ENCODE measurements at regions not wholly inside any gene's neighbourhood (a gene's known extent, or its start where the extent isn't known, plus 50 kb on each side); places are given as distances from the start of the nearest gene placed in this dataset.

DNA sequence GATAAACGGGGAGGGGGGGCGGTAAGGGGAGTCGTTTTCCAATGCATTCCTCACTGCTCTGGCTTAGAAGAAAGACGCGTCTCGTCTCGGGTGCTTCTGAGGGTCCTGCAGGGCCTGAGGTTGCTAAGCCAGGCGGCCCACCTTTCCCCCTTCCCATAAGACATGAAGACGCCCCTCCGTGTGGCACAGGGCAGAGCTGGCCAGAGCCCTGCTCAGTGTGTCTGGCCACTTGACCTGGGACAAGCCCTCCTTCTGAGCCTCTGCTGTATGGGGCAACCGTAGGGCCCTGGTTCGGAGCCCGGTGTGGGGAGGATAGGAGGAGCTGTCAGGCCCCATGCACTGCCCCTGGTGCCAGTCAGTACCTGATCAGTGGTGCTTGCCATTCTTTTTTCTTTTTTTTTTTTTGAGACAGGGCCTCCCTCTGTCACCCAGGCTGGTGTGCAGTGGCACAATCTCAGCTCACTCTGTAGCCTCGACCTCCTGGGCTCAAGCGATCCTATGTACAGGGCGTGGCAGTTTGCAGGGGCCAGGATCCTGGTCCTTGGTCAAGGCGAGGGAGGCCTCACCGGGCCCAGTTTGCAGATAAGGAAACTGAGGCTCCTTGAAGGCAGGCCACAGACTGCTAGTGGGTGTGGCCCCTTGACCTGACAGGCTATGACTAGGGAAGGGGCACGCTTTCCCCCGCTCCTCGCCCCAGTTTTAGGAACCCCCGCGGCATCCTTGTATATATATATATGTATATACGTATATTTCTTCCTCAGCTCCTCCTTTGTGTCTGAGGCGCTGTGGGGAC lies 172.3 kb upstream of the IER5L start:
- ATAC-seq (ENCODE audit: insufficient number of reproducible peaks, low FRiP score, low read depth) (no peak), DNase-seq (ENCODE audit: low spot score) (no peak)
- Histone ChIP-seq H3K4me3 (no peak overlapping the region), H3K36me3 (no peaks in the 10 kb centered on the region), H3K9me3 (peaks cover 3% of the 10 kb centered on the region), H3K27me3 (replicated peaks; ENCODE audit: insufficient read depth) (no peaks in the 10 kb centered on the region), H3K4me1 (ENCODE audit: control insufficient read depth in 1 of 2, low read depth in 2 of 2) (peaks cover 21 to 24% of the 10 kb centered on the region in 2 donors), H3K27ac (no peak overlapping the region)
- TF ChIP-seq, protein P1, sequence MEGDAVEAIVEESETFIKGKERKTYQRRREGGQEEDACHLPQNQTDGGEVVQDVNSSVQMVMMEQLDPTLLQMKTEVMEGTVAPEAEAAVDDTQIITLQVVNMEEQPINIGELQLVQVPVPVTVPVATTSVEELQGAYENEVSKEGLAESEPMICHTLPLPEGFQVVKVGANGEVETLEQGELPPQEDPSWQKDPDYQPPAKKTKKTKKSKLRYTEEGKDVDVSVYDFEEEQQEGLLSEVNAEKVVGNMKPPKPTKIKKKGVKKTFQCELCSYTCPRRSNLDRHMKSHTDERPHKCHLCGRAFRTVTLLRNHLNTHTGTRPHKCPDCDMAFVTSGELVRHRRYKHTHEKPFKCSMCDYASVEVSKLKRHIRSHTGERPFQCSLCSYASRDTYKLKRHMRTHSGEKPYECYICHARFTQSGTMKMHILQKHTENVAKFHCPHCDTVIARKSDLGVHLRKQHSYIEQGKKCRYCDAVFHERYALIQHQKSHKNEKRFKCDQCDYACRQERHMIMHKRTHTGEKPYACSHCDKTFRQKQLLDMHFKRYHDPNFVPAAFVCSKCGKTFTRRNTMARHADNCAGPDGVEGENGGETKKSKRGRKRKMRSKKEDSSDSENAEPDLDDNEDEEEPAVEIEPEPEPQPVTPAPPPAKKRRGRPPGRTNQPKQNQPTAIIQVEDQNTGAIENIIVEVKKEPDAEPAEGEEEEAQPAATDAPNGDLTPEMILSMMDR (IDR thresholded peaks at IDR 0.05): no peak

GRCh38 chr9:129349665-129349947 lies 171.5 kb upstream of the IER5L start:
- H3K27me3 ChIP-seq (replicated peaks; ENCODE audit: insufficient read depth): no peaks in the 10 kb centered on the region
- TF ChIP-seq, protein P1 (IDR thresholded peaks at IDR 0.05): no peak
- H3K27ac ChIP-seq: no peak overlapping the region
- H3K9me3 ChIP-seq: no peaks in the 10 kb centered on the region
- DNase-seq (ENCODE audit: low spot score) (no peak), ATAC-seq (ENCODE audit: insufficient number of reproducible peaks, low FRiP score, low read depth) (no peak)
- H3K4me1 ChIP-seq (ENCODE audit: control insufficient read depth in 1 of 2, low read depth in 2 of 2): peaks cover 21 to 24% of the 10 kb centered on the region in 2 donors
- H3K36me3 ChIP-seq: no peaks in the 10 kb centered on the region
- no peak overlapping the region for H3K4me3 ChIP-seq

DNA sequence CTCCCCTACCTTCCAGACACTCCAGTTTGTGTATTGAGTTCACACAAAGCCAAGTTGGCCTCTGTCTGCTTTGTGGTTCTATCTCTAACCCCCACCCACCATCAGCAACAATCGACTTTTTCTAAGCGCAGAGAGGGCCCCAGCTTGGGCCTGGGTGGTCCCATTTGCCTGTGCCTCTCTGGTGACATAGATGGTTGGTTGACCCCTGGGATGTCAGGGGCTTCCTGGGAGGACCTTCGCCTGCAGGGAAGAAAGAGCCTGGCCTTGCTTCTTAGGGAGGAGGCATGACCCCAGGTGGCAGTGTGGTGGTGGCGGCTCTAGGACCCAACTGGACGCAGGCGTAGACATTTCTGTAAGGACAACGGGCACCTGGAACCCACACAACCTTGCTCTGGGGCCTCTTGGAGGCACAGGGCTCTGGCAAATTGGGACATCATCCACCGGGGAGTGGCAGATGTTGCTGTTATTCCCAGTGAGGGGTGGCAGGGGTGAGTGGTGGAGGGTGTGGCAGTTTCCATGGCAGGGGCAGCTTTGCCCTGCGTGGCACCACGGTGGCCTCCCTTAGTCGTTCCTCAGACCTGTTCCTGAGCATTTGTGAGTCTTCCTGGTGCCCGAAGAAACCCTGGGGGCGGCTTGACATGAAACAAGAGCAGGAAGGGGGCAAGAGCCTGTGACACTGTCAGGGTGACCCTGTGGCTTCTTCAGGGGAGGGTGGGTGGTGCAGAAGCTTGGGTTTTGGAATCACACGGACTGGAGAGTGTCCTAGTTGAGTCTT lies 171.0 kb upstream of the IER5L start:
- peaks cover 21 to 24% of the 10 kb centered on the region in 2 donors for H3K4me1 ChIP-seq (ENCODE audit: control insufficient read depth in 1 of 2, low read depth in 2 of 2)
- no peaks in the 10 kb centered on the region for H3K36me3 ChIP-seq
- DNase-seq (ENCODE audit: low spot score) (no peak), ATAC-seq (ENCODE audit: insufficient number of reproducible peaks, low FRiP score, low read depth) (no peak)
- no peaks in the 10 kb centered on the region for H3K9me3 ChIP-seq
- TF ChIP-seq, protein P1 (IDR thresholded peaks at IDR 0.05): no peak
- H3K4me3 ChIP-seq: no peak overlapping the region
- H3K27ac ChIP-seq: no peak overlapping the region
- no peaks in the 10 kb centered on the region for H3K27me3 ChIP-seq (replicated peaks; ENCODE audit: insufficient read depth)

- Histone ChIP-seq H3K27me3 (replicated peaks; ENCODE audit: insufficient read depth) (no peaks in the 10 kb centered on the region), H3K27ac (no peak overlapping the region), H3K4me3 (no peak overlapping the region), H3K9me3 (no peaks in the 10 kb centered on the region), H3K4me1 (ENCODE audit: control insufficient read depth in 1 of 2, low read depth in 2 of 2) (peaks cover 10% of the 10 kb centered on the region in 2 donors), H3K36me3 (no peaks in the 10 kb centered on the region)
- DNase-seq (ENCODE audit: low spot score) (no peak), ATAC-seq (ENCODE audit: insufficient number of reproducible peaks, low FRiP score, low read depth) (no peak)
- TF ChIP-seq, protein P1 (IDR thresholded peaks at IDR 0.05): no peak
Observed at GRCh38 chr9:129347316-129348120, 169.5 kb upstream of the IER5L start.

DNA sequence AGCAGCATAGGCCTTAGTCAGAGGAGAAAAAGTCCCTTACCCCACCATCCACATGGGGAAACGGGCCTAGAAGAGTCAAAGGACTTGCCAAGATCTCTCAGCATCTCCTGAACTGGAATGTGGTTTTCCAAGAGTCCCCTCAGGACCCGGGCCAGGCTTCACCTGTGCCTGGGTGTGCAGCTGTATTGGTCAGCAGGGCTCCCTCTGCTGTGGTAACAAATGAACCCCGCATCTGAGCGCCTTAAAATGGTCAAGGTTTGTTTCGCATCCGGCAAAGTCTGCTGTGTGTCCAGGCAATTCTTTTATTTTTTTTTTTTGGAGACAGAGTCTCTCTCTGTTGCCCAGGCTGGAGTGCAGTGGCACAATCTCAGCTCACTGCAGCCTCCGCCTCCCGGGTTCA lies 168.0 kb upstream of the IER5L start:
- TF ChIP-seq, protein P1 (IDR thresholded peaks at IDR 0.05): no peak
- no peak overlapping the region for H3K4me3 ChIP-seq
- H3K27me3 ChIP-seq (replicated peaks; ENCODE audit: insufficient read depth): no peaks in the 10 kb centered on the region
- no peaks in the 10 kb centered on the region for H3K9me3 ChIP-seq
- DNase-seq (ENCODE audit: low spot score): no peak
- peak overlapping the region in 1 of 2 donors; percentile 53 for H3K27ac ChIP-seq
- no peak for ATAC-seq (ENCODE audit: insufficient number of reproducible peaks, low FRiP score, low read depth)
- no peaks in the 10 kb centered on the region for H3K4me1 ChIP-seq (ENCODE audit: control insufficient read depth in 1 of 2, low read depth in 2 of 2)
- no peaks in the 10 kb centered on the region for H3K36me3 ChIP-seq
